ENCODE measurements at regions not wholly inside any gene's neighbourhood (a gene's known extent, or its start where the extent isn't known, plus 50 kb on each side); places are given as distances from the start of the nearest gene placed in this dataset.

DNA sequence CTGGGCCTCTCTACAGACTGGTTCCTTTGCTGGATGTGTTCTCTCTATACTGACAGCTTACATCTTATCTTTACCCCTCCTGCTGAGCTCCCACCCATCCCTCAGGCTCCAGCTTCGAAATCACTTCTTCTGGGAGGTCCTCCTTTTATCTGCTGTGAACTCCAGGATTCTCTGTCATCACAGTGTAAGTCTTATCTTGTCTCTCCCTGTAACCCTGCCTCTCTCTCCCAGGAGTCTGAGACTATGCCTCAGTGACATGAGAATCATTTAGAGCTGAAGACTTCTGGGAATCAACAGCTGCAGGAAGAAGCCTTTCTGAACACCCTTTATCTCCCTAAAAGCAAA is 148.1 kb upstream of the HS3ST3A1 start:
- H3K4me2 ChIP-seq = no peak overlapping the region
- peak overlapping the region; percentile 80 for H2AFZ ChIP-seq
- no peak overlapping the region for H3K27ac ChIP-seq (ENCODE audit: low read depth)
- no peaks in the 10 kb centered on the region for H3K36me3 ChIP-seq (ENCODE audit: insufficient read depth)
- no peaks in the 10 kb centered on the region for H3K27me3 ChIP-seq (ENCODE audit: insufficient read depth)
- TF ChIP-seq JUNB (IDR thresholded peaks at IDR 0.05; ENCODE audit: unreplicated experiment) (no peak), REST (IDR thresholded peaks at IDR 0.05; ENCODE audit: unreplicated experiment) (no peak), EZH2phosphoT487 (IDR thresholded peaks at IDR 0.05; ENCODE audit: unreplicated experiment) (no peak)
- H3K4me3 ChIP-seq = no peak overlapping the region
- Mint-ChIP-seq H3K27me3 (ENCODE audit: insufficient read depth, low read depth, poor library complexity) (peaks cover 5% of the 10 kb centered on the region), H3K4me1 (peaks cover 41% of the 10 kb centered on the region), H3K4me3 (no peak overlapping the region), H3K36me3 (ENCODE audit: low read depth) (peaks cover 5% of the 10 kb centered on the region), H3K9me3 (0 out of 3 replicates have a peak, but pooled peaks cover 4% of the 10 kb centered on the region), H3K27ac (peak overlapping the region; percentile 38)
- no peak for DNase-seq (ENCODE audit: low spot score)
- peaks cover 39% of the 10 kb centered on the region for H3K4me1 ChIP-seq (ENCODE audit: insufficient read depth)
- no peak for ATAC-seq
- H3K79me2 ChIP-seq (replicated peaks; ENCODE audit: insufficient read depth) = no peaks in the 10 kb centered on the region
- no peaks in the 10 kb centered on the region for H3F3A ChIP-seq (replicated peaks; ENCODE audit: low read depth)
- H4K20me1 ChIP-seq (replicated peaks; ENCODE audit: insufficient read depth) = no peaks in the 10 kb centered on the region
- 0 out of 2 replicates have a peak, but pooled peaks cover 3% of the 10 kb centered on the region for H3K9me2 ChIP-seq (ENCODE audit: insufficient read depth)

DNA sequence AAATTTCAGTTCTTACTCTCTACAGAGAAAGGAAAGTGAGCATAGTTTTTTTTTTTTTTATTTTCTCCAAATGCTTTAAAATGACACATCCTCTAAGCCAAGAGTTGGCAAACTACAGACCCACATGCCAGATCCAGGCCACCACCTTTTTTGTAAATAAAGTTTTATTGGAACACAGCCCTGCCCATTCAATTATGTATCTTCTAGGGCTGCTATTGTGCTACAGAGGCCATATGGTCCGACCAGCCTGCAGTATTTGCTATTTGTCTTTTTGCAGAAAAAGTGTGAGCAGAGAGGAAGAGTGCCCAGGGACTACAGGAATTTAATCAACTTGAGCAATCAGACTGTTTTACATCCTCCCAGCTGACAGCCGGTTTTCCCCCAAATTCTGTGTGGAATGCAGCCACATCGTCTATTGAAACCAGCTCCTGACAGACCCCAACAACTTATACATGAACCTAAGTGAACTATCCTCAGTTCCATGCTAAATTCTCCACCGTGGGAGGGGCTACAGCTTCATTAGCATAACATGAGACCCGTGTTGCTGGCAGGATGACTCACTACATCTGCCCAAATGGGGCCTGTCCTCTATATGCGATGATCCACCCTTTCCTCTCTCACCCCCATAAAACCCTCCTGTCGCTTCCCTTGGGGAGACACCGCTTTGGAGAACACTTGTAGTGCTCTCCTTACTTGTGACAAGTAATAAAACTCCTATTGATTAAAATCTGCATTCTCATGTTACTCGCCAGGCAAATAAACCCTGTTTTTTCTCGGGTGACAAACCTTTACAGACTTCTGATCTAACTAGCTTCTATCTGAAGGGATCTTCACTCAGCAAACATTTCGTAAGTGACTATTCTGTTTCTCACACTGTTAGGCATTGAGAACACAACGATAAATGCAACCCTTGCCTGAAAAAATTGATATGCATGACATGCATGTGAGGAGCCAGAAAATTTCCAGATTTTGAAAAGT is 149.4 kb upstream of the HS3ST3A1 start:
- Mint-ChIP-seq H3K36me3 (ENCODE audit: low read depth) (peaks cover 5% of the 10 kb centered on the region), H3K9me3 (0 out of 3 replicates have a peak, but pooled peaks cover 4% of the 10 kb centered on the region), H3K4me3 (no peak overlapping the region; the same call in 2 of the 3 replicates), H3K27ac (peak overlapping the region; percentile 87), H3K4me1 (peaks cover 41% of the 10 kb centered on the region), H3K27me3 (ENCODE audit: insufficient read depth, low read depth, poor library complexity) (peaks cover 5% of the 10 kb centered on the region)
- DNase-seq (ENCODE audit: low spot score) (peak; percentile 71), ATAC-seq (peak; percentile 92)
- Histone ChIP-seq H3K4me2 (peak overlapping the region; percentile 59), H2AFZ (peak overlapping the region; percentile 11; the same call in 1 of the 2 replicates), H3K27me3 (ENCODE audit: insufficient read depth) (no peaks in the 10 kb centered on the region), H3K27ac (ENCODE audit: low read depth) (peak overlapping the region; percentile 76; the same call in 1 of the 2 replicates), H4K20me1 (replicated peaks; ENCODE audit: insufficient read depth) (no peaks in the 10 kb centered on the region), H3F3A (replicated peaks; ENCODE audit: low read depth) (no peaks in the 10 kb centered on the region), H3K36me3 (ENCODE audit: insufficient read depth) (no peaks in the 10 kb centered on the region), H3K4me3 (no peak overlapping the region), H3K4me1 (ENCODE audit: insufficient read depth) (peaks cover 39% of the 10 kb centered on the region), H3K79me2 (replicated peaks; ENCODE audit: insufficient read depth) (no peaks in the 10 kb centered on the region), H3K9me2 (ENCODE audit: insufficient read depth) (0 out of 2 replicates have a peak, but pooled peaks cover 3% of the 10 kb centered on the region)
- TF ChIP-seq NANOG (IDR thresholded peaks at IDR 0.05; ENCODE audit: borderline replicate concordance) (no peak), CREB1 (CRISPR knock-in tag; IDR thresholded peaks at IDR 0.05; ENCODE audit: low read depth) (no peak), ZNF331 (CRISPR knock-in tag; IDR thresholded peaks at IDR 0.05; ENCODE audit: low read depth) (no peak), EZH2 (IDR thresholded peaks at IDR 0.05; ENCODE audit: low read depth, unreplicated experiment) (no peak), ZNF462 (CRISPR knock-in tag; IDR thresholded peaks at IDR 0.05) (no peak), ETS1 (IDR thresholded peaks at IDR 0.05) (no peak)

Measured in GM23338 (cell line).